ENCODE measurements at regions not wholly inside any gene's neighbourhood (a gene's known extent, or its start where the extent isn't known, plus 50 kb on each side); places are given as distances from the start of the nearest gene placed in this dataset.

GRCh38 chr1:90802622-90803021 is 85.5 kb upstream of the BARHL2 start:
- TF ChIP-seq CTCF (IDR thresholded peaks at IDR 0.05) (no peak), POLR2A (IDR thresholded peaks at IDR 0.05) (no peak)

Measured in uterus (tissue), 2 donors.